T-helper 1 cell treated with Interleukin-12 subunit alpha and Interleukin-12 subunit beta and Interleukin-4 antibody, amounts not matched to agents 30 ng/mL and 1 ng/mL, for 36 hours (primary cell): ENCODE measurements at regions not wholly inside any gene's neighbourhood (a gene's known extent, or its start where the extent isn't known, plus 50 kb on each side); places are given as distances from the start of the nearest gene placed in this dataset.
"Not testable (repeated sequence)": the region's sequence is repeated elsewhere in the genome, so short reads cannot be mapped to it uniquely, and the experiment has no call there.

Experiments used
- intact Hi-C: fragments of 100-400 bp; cut with micrococcal nuclease; formaldehyde crosslinking; loops from one replicate; pipeline ENCODE4 v1.15.1; 2024

- intact Hi-C loops: no loop called here
Measured at GRCh38 chr4:134518574-134519217, 317.1 kb upstream of the PABPC4L start.

GRCh38 chr4:134510544-134510943 lies 309.0 kb upstream of the PABPC4L start:
- intact Hi-C loops: no loop called here

GRCh38 chr4:134505511-134505910 lies 303.9 kb upstream of the PABPC4L start:
- intact Hi-C loops: no loop called here

- intact Hi-C loops: no loop called here
Measured at GRCh38 chr4:134501973-134502643, 300.5 kb upstream of the PABPC4L start.

- intact Hi-C loops: not testable (repeated sequence)
Measured at GRCh38 chr4:134501488-134501887, 299.9 kb upstream of the PABPC4L start.

GRCh38 chr4:134499074-134499473 lies 297.5 kb upstream of the PABPC4L start:
- intact Hi-C loops: no loop called here

GRCh38 chr4:134490863-134491262 lies 289.3 kb upstream of the PABPC4L start:
- intact Hi-C loops: no loop called here

- intact Hi-C loops: not testable (repeated sequence)
Measured at GRCh38 chr4:134483514-134483913, 281.9 kb upstream of the PABPC4L start.

- intact Hi-C loops: no loop called here
Measured at GRCh38 chr4:134471569-134471968, 270.0 kb upstream of the PABPC4L start.

GRCh38 chr4:134470544-134470943 lies 269.0 kb upstream of the PABPC4L start:
- intact Hi-C loops: no loop called here

GRCh38 chr4:134465417-134465816 lies 263.8 kb upstream of the PABPC4L start:
- intact Hi-C loops: no loop called here

GRCh38 chr4:134463771-134464170 lies 262.2 kb upstream of the PABPC4L start:
- intact Hi-C loops: no loop called here

- intact Hi-C loops: no loop called here
Measured at GRCh38 chr4:134426821-134427220, 225.2 kb upstream of the PABPC4L start.

- intact Hi-C loops: no loop called here
Measured at GRCh38 chr4:134425756-134426155, 224.2 kb upstream of the PABPC4L start.

GRCh38 chr4:134422776-134423175 lies 221.2 kb upstream of the PABPC4L start:
- intact Hi-C loops: no loop called here

- intact Hi-C loops: no loop called here
Measured at GRCh38 chr4:134421734-134422133, 220.1 kb upstream of the PABPC4L start.

GRCh38 chr4:134408897-134409296 lies 207.3 kb upstream of the PABPC4L start:
- intact Hi-C loops: no loop called here

- intact Hi-C loops: no loop called here
Measured at GRCh38 chr4:134401798-134402197, 200.2 kb upstream of the PABPC4L start.

- intact Hi-C loops: no loop called here
Measured at GRCh38 chr4:134393592-134393991, 192.0 kb upstream of the PABPC4L start.

- intact Hi-C loops: no loop called here
Measured at GRCh38 chr4:134390319-134390718, 188.7 kb upstream of the PABPC4L start.

GRCh38 chr4:134388351-134388750 lies 186.8 kb upstream of the PABPC4L start:
- intact Hi-C loops: no loop called here

GRCh38 chr4:134382478-134383227 lies 181.1 kb upstream of the PABPC4L start:
- intact Hi-C loops: no loop called here
